PC-3 (cell line): ENCODE measurements at regions not wholly inside any gene's neighbourhood (a gene's known extent, or its start where the extent isn't known, plus 50 kb on each side); places are given as distances from the start of the nearest gene placed in this dataset.

ENCODE experiments used
- CTCF ChIP-seq: fragments of 300-600 bp; sonication (generic); conservative IDR thresholded peaks from 2 replicates; pipeline ENCODE4 v1.5.1; 2017; ENCODE audit warnings: antibody characterized with exemption, low read depth, mild to moderate bottlenecking, low read length
- EZH2 ChIP-seq: fragments of 300-600 bp; sonication (generic); IDR thresholded peaks from one replicate; pipeline ENCODE4 v1.6.1; 2017; ENCODE audit warnings: antibody characterized with exemption, mild to moderate bottlenecking, low read length; ENCODE audit not compliant: unreplicated experiment
- EZH2phosphoT487 ChIP-seq: fragments of 300-600 bp; sonication (generic); IDR thresholded peaks from 2 replicates; pipeline ENCODE4 v1.6.1; 2018; ENCODE audit warnings: mild to moderate bottlenecking, antibody characterized with exemption, low read length, borderline replicate concordance

- TF ChIP-seq CTCF = no peak
- no peak for TF ChIP-seq EZH2phosphoT487
- no peak for TF ChIP-seq EZH2
Observed at GRCh38 chr2:67986258-67986657, 76.5 kb downstream of the C1D start.
